Prostate gland (tissue), 2 donors: ENCODE measurements at regions not wholly inside any gene's neighbourhood (a gene's known extent, or its start where the extent isn't known, plus 50 kb on each side); places are given as distances from the start of the nearest gene placed in this dataset.

ENCODE experiments used
- POLR2AphosphoS5 ChIP-seq: sonication (generic); formaldehyde crosslinking; IDR thresholded peaks from one replicate; pipeline ENCODE4 v1.6.1; 2017; ENCODE audit warnings: antibody characterized with exemption
- TF ChIP-seq, protein P1 (sequence below), 4 experiments: fragments of 200-600 bp in 2 of 4; fragments of 450-650 bp in 2 of 4; sonication (generic) in 2 of 4; IDR thresholded peaks; 1 replicate in 3 of 4; 2 replicates in 1 of 4; pipeline ENCODE4 v1.5.1; 2016 to 2019; ENCODE audit warnings: antibody characterized with exemption in 4 of 4, mild to moderate bottlenecking in 2 of 4, moderate library complexity in 2 of 4

GRCh38 chrX:131613260-131613659 lies 69.4 kb downstream of the OR13H1 start:
- TF ChIP-seq, protein P1, sequence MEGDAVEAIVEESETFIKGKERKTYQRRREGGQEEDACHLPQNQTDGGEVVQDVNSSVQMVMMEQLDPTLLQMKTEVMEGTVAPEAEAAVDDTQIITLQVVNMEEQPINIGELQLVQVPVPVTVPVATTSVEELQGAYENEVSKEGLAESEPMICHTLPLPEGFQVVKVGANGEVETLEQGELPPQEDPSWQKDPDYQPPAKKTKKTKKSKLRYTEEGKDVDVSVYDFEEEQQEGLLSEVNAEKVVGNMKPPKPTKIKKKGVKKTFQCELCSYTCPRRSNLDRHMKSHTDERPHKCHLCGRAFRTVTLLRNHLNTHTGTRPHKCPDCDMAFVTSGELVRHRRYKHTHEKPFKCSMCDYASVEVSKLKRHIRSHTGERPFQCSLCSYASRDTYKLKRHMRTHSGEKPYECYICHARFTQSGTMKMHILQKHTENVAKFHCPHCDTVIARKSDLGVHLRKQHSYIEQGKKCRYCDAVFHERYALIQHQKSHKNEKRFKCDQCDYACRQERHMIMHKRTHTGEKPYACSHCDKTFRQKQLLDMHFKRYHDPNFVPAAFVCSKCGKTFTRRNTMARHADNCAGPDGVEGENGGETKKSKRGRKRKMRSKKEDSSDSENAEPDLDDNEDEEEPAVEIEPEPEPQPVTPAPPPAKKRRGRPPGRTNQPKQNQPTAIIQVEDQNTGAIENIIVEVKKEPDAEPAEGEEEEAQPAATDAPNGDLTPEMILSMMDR (IDR thresholded peaks at IDR 0.05) = no peak
- no peak for TF ChIP-seq POLR2AphosphoS5
